Keratinocyte (primary cell): ENCODE measurements at regions not wholly inside any gene's neighbourhood (a gene's known extent, or its start where the extent isn't known, plus 50 kb on each side); places are given as distances from the start of the nearest gene placed in this dataset.

ENCODE experiments used
- DNase-seq: peaks from one replicate; pipeline ENCODE4 v3.0.0-alpha.2; 2011; ENCODE audit warnings: low read depth, missing footprints, low spot score
- FAIRE-seq: peaks from 2 replicates; lab custom pipeline; 2011; peaks lifted over from hg19 to GRCh38; lab: Jason Lieb, UNC
- H2AFZ ChIP-seq: 2 replicates; pipeline ENCODE4 v1.6.0; 2012; ENCODE audit warnings: low read length, control low read depth, inconsistent platforms; ENCODE audit not compliant: control insufficient read depth
- H3K27ac ChIP-seq: 2 replicates; pipeline ENCODE4 v1.5.1; 2011; ENCODE audit warnings: low read length; ENCODE audit not compliant: control insufficient read depth, insufficient read depth
- H3K27me3 ChIP-seq: 3 replicates; pipeline ENCODE4 v1.6.0; 2011; ENCODE audit warnings: low read length; ENCODE audit not compliant: control insufficient read depth, insufficient read depth; ENCODE audit errors: extremely low read depth
- H3K36me3 ChIP-seq, 2 experiments: 2 replicates in 1 of 2; 3 replicates in 1 of 2; pipeline ENCODE4 v1.5.1; 2011; ENCODE audit warnings: low read length in 2 of 2, mild to moderate bottlenecking in 1 of 2; ENCODE audit not compliant: control insufficient read depth in 2 of 2, insufficient read depth in 2 of 2; ENCODE audit errors: extremely low read depth in 1 of 2
- H3K4me1 ChIP-seq: 3 replicates; pipeline ENCODE4 v1.5.1; 2011; ENCODE audit warnings: low read length; ENCODE audit not compliant: control insufficient read depth, insufficient read depth; ENCODE audit errors: extremely low read depth
- H3K4me2 ChIP-seq: 3 replicates; pipeline ENCODE4 v1.6.0; 2011; ENCODE audit warnings: low read depth, low read length; ENCODE audit not compliant: control insufficient read depth, insufficient read depth; ENCODE audit errors: extremely low read depth
- H3K4me3 ChIP-seq, 3 experiments: fragments of 200-600 bp in 1 of 3; sonication (generic) in 1 of 3; 2 replicates in 2 of 3; 3 replicates in 1 of 3; pipeline ENCODE4 v1.5.1; 2011 to 2016; ENCODE audit warnings: low read length in 3 of 3, mild to moderate bottlenecking in 3 of 3, control low read depth in 2 of 3, inconsistent platforms in 1 of 3, low read depth in 1 of 3, mixed read lengths in 1 of 3, mixed run types in 1 of 3, moderate library complexity in 1 of 3; ENCODE audit not compliant: control insufficient read depth in 2 of 3, insufficient read depth in 2 of 3; ENCODE audit errors: extremely low read depth in 1 of 3
- H3K79me2 ChIP-seq: 2 replicates; pipeline ENCODE4 v1.6.0; 2012; ENCODE audit warnings: low read length; ENCODE audit not compliant: control insufficient read depth, insufficient read depth
- H3K9ac ChIP-seq: 3 replicates; pipeline ENCODE4 v1.6.0; 2011; ENCODE audit warnings: low read length; ENCODE audit not compliant: control insufficient read depth, insufficient read depth; ENCODE audit errors: extremely low read depth
- H3K9me1 ChIP-seq: 3 replicates; pipeline ENCODE4 v1.6.0; 2011; ENCODE audit warnings: low read length; ENCODE audit not compliant: control insufficient read depth, insufficient read depth; ENCODE audit errors: extremely low read depth
- H3K9me3 ChIP-seq: 2 replicates; pipeline ENCODE4 v1.5.1; 2012; ENCODE audit warnings: low read depth, low read length; ENCODE audit not compliant: control insufficient read depth
- H4K20me1 ChIP-seq: 3 replicates; pipeline ENCODE4 v1.6.0; 2011; ENCODE audit warnings: low read length; ENCODE audit not compliant: control insufficient read depth, insufficient read depth; ENCODE audit errors: extremely low read depth
- CTCF ChIP-seq, 3 experiments: IDR thresholded peaks in 1 of 3; conservative IDR thresholded peaks in 1 of 3; optimal IDR thresholded peaks in 1 of 3; 2 replicates in 2 of 3; 3 replicates in 1 of 3; pipeline versions ENCODE3 to v1.5.1; 2011; ENCODE audit warnings: low read length in 3 of 3, mild to moderate bottlenecking in 3 of 3, moderate library complexity in 2 of 3, control low read depth in 1 of 3, inconsistent platforms in 1 of 3; ENCODE audit not compliant: insufficient read depth in 2 of 3; ENCODE audit errors: extremely low read depth in 1 of 3
- EZH2 ChIP-seq: IDR thresholded peaks from one replicate; pipeline ENCODE4 v1.6.1; 2012; ENCODE audit warnings: inconsistent platforms, mild to moderate bottlenecking, low read length, moderate library complexity
- dilution Hi-C: fragments of 300-500 bp; cut with MboI; formaldehyde crosslinking; loops from one replicate; pipeline ENCODE4 v1.7.0; 2020; ENCODE audit warnings: low sequenced_read_pairs; ENCODE audit not compliant: extremely low pct_ligation_motif_present

- H3K9ac ChIP-seq, result no peak overlapping the region
- TF ChIP-seq CTCF (optimal IDR thresholded peaks at IDR 0.05 in 1 of 3, IDR thresholded peaks at IDR 0.05 in 1 of 3, conservative IDR thresholded peaks at IDR 0.05 in 1 of 3; ENCODE audit: extremely low read depth in 1 of 3, insufficient read depth in 2 of 3, low read length in 3 of 3) (no peak), EZH2 (no peak)
- H3K4me1 ChIP-seq, result peaks cover 3% of the 10 kb centered on the region
- dilution Hi-C loops, result no loop called here
- no peak for DNase-seq
- no peaks in the 10 kb centered on the region for H4K20me1 ChIP-seq
- FAIRE-seq, result no peak
- H3K27ac ChIP-seq, result no peak overlapping the region
- no peak overlapping the region for H2AFZ ChIP-seq
- H3K4me3 ChIP-seq, result no peak overlapping the region
- no peaks in the 10 kb centered on the region for H3K36me3 ChIP-seq
- no peaks in the 10 kb centered on the region for H3K9me3 ChIP-seq
- no peaks in the 10 kb centered on the region for H3K27me3 ChIP-seq
- no peaks in the 10 kb centered on the region for H3K9me1 ChIP-seq
- no peak overlapping the region for H3K4me2 ChIP-seq
- H3K79me2 ChIP-seq, result no peaks in the 10 kb centered on the region
Measured at GRCh38 chr18:52140986-52141385, 199.0 kb upstream of the DCC start.

GRCh38 chr18:52150050-52150449 lies 189.9 kb upstream of the DCC start:
- dilution Hi-C loops, result no loop called here
- no peaks in the 10 kb centered on the region for H3K36me3 ChIP-seq
- peak; percentile 98 for FAIRE-seq
- no peaks in the 10 kb centered on the region for H3K79me2 ChIP-seq
- peaks cover 13% of the 10 kb centered on the region for H3K4me1 ChIP-seq
- peak overlapping the region; percentile 7 for H3K4me2 ChIP-seq
- TF ChIP-seq EZH2 (no peak), CTCF (optimal IDR thresholded peaks at IDR 0.05 in 1 of 3, IDR thresholded peaks at IDR 0.05 in 1 of 3, conservative IDR thresholded peaks at IDR 0.05 in 1 of 3; ENCODE audit: extremely low read depth in 1 of 3, insufficient read depth in 2 of 3, low read length in 3 of 3) (no peak)
- H3K9ac ChIP-seq, result no peak overlapping the region
- no peaks in the 10 kb centered on the region for H3K27me3 ChIP-seq
- no peak overlapping the region for H3K4me3 ChIP-seq
- H2AFZ ChIP-seq, result peak overlapping the region; percentile 78
- peak overlapping the region; percentile 51 for H3K27ac ChIP-seq
- DNase-seq, result peak; percentile 59
- no peaks in the 10 kb centered on the region for H4K20me1 ChIP-seq
- H3K9me1 ChIP-seq, result no peaks in the 10 kb centered on the region
- no peaks in the 10 kb centered on the region for H3K9me3 ChIP-seq
